OCI-LY3 (cell line): ENCODE measurements at regions not wholly inside any gene's neighbourhood (a gene's known extent, or its start where the extent isn't known, plus 50 kb on each side); places are given as distances from the start of the nearest gene placed in this dataset.

Experiments used
- EZH2phosphoT487 ChIP-seq: fragments of 200-600 bp; shearing (Covaris generic); IDR thresholded peaks from 2 replicates; pipeline ENCODE4 v1.6.1; 2018; ENCODE audit warnings: antibody characterized with exemption, mixed run types, low read depth
- TF ChIP-seq, protein P1 (sequence below): fragments of 200-600, 300-600 bp; sonication (generic); IDR thresholded peaks from 2 replicates; pipeline ENCODE4 v1.5.1; 2014; ENCODE audit warnings: antibody characterized with exemption, low read length, low read depth

DNA sequence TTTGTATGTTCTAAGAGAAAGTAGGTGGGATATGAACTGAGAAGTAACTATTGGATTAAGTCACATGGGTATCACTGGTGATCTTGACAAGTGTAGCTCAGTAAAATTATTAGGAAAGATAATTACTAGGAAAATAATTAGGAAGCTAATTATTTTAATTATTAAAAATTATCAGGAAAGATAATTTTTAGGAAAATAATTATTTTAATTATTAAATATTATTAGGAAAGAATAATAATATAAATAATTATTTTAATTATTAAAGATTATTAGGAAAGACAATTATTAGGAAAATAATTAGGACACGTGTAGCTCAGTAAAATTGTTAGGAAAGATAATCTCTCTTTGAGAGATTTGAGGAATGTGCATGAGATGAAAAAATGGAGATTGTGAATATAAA lies 623.4 kb upstream of the PIK3C3 start:
- TF ChIP-seq, protein P1, sequence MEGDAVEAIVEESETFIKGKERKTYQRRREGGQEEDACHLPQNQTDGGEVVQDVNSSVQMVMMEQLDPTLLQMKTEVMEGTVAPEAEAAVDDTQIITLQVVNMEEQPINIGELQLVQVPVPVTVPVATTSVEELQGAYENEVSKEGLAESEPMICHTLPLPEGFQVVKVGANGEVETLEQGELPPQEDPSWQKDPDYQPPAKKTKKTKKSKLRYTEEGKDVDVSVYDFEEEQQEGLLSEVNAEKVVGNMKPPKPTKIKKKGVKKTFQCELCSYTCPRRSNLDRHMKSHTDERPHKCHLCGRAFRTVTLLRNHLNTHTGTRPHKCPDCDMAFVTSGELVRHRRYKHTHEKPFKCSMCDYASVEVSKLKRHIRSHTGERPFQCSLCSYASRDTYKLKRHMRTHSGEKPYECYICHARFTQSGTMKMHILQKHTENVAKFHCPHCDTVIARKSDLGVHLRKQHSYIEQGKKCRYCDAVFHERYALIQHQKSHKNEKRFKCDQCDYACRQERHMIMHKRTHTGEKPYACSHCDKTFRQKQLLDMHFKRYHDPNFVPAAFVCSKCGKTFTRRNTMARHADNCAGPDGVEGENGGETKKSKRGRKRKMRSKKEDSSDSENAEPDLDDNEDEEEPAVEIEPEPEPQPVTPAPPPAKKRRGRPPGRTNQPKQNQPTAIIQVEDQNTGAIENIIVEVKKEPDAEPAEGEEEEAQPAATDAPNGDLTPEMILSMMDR: no peak
- TF ChIP-seq EZH2phosphoT487: no peak
